ENCODE measurements at regions not wholly inside any gene's neighbourhood (a gene's known extent, or its start where the extent isn't known, plus 50 kb on each side); places are given as distances from the start of the nearest gene placed in this dataset.
"Not testable (repeated sequence)": the region's sequence is repeated elsewhere in the genome, so short reads cannot be mapped to it uniquely, and the experiment has no call there.

DNA sequence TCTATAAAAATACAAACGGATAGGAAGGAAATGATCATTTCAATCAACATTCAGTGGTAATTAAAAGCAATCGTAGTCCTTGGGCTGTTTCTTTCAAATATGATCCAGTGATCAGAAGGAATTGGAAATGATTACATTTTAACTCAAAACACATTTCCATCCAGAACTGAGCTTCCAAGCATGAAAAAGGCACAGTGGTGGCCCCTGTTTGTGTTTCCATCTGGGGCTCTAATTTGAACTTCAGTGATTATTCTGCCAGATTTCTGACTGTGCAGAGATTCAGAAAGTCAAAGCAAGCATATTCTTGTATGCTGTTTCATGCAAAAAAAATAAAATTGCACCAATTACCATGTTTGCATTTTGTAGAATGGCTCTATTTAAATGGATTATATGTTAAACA lies 157.0 kb upstream of the LMNTD1 start:
- Mint-ChIP-seq H3K9me3 (peaks cover 26% of the 10 kb centered on the region), H3K4me3 (no peak overlapping the region), H3K36me3 (peaks cover 21% of the 10 kb centered on the region), H3K27ac (no peak overlapping the region), H3K27me3 (no peaks in the 10 kb centered on the region), H3K4me1 (ENCODE audit: unreplicated experiment) (no peaks in the 10 kb centered on the region)
- TF ChIP-seq CTCF (conservative IDR thresholded peaks at IDR 0.05), result no peak
- DNase-seq (ENCODE audit: extremely low spot score, unreplicated experiment), result no peak

- H3K4me1 Mint-ChIP-seq (ENCODE audit: unreplicated experiment); H3K27me3 Mint-ChIP-seq; DNase-seq (ENCODE audit: extremely low spot score, unreplicated experiment); H3K4me3 Mint-ChIP-seq: not testable (repeated sequence)
- Mint-ChIP-seq H3K27ac (peak overlapping the region; percentile 51), H3K36me3 (peaks cover 25% of the 10 kb centered on the region), H3K9me3 (peaks cover 21% of the 10 kb centered on the region)
These were observed 158.0 kb upstream of the LMNTD1 start for GRCh38 chr12:25710938-25711605.

DNA sequence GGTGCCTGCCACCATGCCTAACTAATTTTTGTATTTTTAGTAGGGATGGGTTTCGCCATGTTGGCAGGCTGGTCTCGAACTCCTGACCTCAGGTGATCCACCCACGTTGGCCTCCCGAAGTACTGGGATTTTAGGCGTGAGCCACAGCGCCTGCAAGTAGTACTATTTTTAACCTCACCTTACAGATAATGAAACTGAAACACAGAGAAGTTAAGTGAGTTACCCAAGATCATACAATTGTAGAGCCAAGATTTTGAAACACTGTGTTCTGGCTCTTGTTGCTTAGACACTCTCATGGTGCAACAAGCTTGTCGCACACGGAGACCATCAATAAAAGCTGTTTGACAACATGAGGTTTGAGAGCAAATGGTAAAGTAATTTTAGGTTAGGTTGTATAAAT lies 159.1 kb upstream of the LMNTD1 start:
- no peak for DNase-seq (ENCODE audit: extremely low spot score, unreplicated experiment)
- H3K9me3 Mint-ChIP-seq, result peaks cover 14% of the 10 kb centered on the region
- no peaks in the 10 kb centered on the region for H3K4me1 Mint-ChIP-seq (ENCODE audit: unreplicated experiment)
- TF ChIP-seq CTCF (conservative IDR thresholded peaks at IDR 0.05), result no peak
- H3K27me3 Mint-ChIP-seq, result no peaks in the 10 kb centered on the region
- peaks cover 25% of the 10 kb centered on the region for H3K36me3 Mint-ChIP-seq
- H3K4me3 Mint-ChIP-seq, result no peak overlapping the region
- H3K27ac Mint-ChIP-seq, result no peak overlapping the region

- TF ChIP-seq CTCF (conservative IDR thresholded peaks at IDR 0.05), result no peak
- peaks cover 7% of the 10 kb centered on the region for H3K9me3 Mint-ChIP-seq
- no peak overlapping the region for H3K4me3 Mint-ChIP-seq
- no peak for DNase-seq (ENCODE audit: extremely low spot score, unreplicated experiment)
- H3K36me3 Mint-ChIP-seq, result peaks cover 20% of the 10 kb centered on the region
- no peaks in the 10 kb centered on the region for H3K4me1 Mint-ChIP-seq (ENCODE audit: unreplicated experiment)
- no peaks in the 10 kb centered on the region for H3K27me3 Mint-ChIP-seq
- H3K27ac Mint-ChIP-seq, result no peak overlapping the region
These were observed 160.2 kb upstream of the LMNTD1 start for GRCh38 chr12:25713264-25713663.

- Mint-ChIP-seq H3K9me3 (no peaks in the 10 kb centered on the region), H3K4me3 (no peak overlapping the region), H3K4me1 (ENCODE audit: unreplicated experiment) (no peaks in the 10 kb centered on the region), H3K27me3 (peaks cover 5% of the 10 kb centered on the region), H3K27ac (no peak overlapping the region), H3K36me3 (peaks cover 14% of the 10 kb centered on the region)
- TF ChIP-seq CTCF (conservative IDR thresholded peaks at IDR 0.05), result no peak
- DNase-seq (ENCODE audit: extremely low spot score, unreplicated experiment), result no peak
These were observed 161.3 kb upstream of the LMNTD1 start for GRCh38 chr12:25714198-25714984.

DNA sequence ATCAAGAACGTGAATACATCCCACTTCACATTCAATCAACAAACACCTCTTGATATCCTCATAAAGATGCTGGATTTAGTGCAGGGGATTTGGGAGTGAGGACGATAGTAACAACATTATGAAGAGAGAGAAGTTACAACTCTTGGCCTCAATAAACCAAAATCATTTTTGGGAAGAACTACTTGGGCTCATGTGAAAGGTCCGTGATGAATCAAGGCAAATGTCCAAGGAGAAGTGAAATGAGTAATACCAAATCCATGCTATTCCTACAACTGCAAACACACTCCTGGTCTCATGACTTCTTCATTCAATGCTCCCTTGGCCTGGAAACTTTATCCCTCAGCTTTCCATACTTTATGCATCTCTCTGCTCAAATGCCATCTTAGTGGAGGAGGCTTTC lies 162.0 kb upstream of the LMNTD1 start:
- peaks cover 14% of the 10 kb centered on the region for H3K36me3 Mint-ChIP-seq
- peaks cover 5% of the 10 kb centered on the region for H3K27me3 Mint-ChIP-seq
- TF ChIP-seq CTCF (conservative IDR thresholded peaks at IDR 0.05), result no peak
- no peak overlapping the region for H3K4me3 Mint-ChIP-seq
- H3K4me1 Mint-ChIP-seq (ENCODE audit: unreplicated experiment), result no peaks in the 10 kb centered on the region
- H3K9me3 Mint-ChIP-seq, result no peaks in the 10 kb centered on the region
- no peak for DNase-seq (ENCODE audit: extremely low spot score, unreplicated experiment)
- no peak overlapping the region for H3K27ac Mint-ChIP-seq

All from type B pancreatic cell (in vitro differentiated cells).